ENCODE measurements at regions not wholly inside any gene's neighbourhood (a gene's known extent, or its start where the extent isn't known, plus 50 kb on each side); places are given as distances from the start of the nearest gene placed in this dataset.

DNA sequence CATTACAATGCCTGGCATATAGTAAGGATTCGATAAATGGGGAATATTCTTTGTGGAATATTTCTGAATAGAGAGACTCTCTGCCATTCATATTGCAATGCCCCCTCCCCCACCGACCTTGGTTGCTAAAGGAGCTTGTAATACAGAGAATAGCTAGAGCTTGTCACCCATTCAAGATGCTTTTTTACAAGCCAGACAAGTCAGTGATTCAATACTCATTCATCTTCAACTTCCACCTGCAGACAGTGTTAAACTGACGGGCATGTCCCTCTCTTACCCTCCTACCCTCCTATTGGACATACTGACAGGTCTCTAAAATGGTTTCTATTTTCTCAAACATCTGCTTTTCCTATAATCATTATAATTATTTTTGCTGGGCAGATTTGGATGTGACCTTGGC lies 257.4 kb downstream of the KCNJ2 start:
- CTCF ChIA-PET, result no interaction called here
- Histone ChIP-seq H3K9me1 (replicated peaks; ENCODE audit: control insufficient read depth, extremely low read depth, insufficient read depth, low read length) (no peaks in the 10 kb centered on the region), H3K27ac (ENCODE audit: insufficient read depth, low read depth, low read length) (no peak overlapping the region), H3K36me3 (ENCODE audit: control insufficient read depth in 2 of 2, extremely low read depth in 1 of 2, insufficient read depth in 2 of 2, low read length in 2 of 2) (no peaks in the 10 kb centered on the region), H3K4me3 (replicated peaks in 1 of 3; ENCODE audit: insufficient read depth in 1 of 3, low read depth in 1 of 3, low read length in 3 of 3) (no peak overlapping the region), H3K4me2 (ENCODE audit: insufficient read depth, low read length) (no peak overlapping the region), H2AFZ (ENCODE audit: low read depth, low read length) (no peak overlapping the region), H3K9ac (replicated peaks; ENCODE audit: extremely low read depth, insufficient read depth, low read length) (no peak overlapping the region), H3K9me3 (replicated peaks; ENCODE audit: control insufficient read depth, insufficient read depth, low read length) (no peaks in the 10 kb centered on the region), H3K4me1 (ENCODE audit: control insufficient read depth, extremely low read depth, insufficient read depth, low read length) (no peaks in the 10 kb centered on the region), H3K27me3 (ENCODE audit: control insufficient read depth in 2 of 2, insufficient read depth in 2 of 2, low read length in 2 of 2) (no peaks in the 10 kb centered on the region), H4K20me1 (replicated peaks; ENCODE audit: control insufficient read depth, extremely low read depth, insufficient read depth, low read length) (no peaks in the 10 kb centered on the region), H3K79me2 (ENCODE audit: control insufficient read depth, insufficient read depth, low read length) (no peaks in the 10 kb centered on the region)
- POLR2A ChIA-PET, result no interaction called here
- intact Hi-C loops (cut with micrococcal nuclease), result no loop called here
- FAIRE-seq (no peak), DNase-seq (ENCODE audit: low read depth, low spot score) (no peak)
- TF ChIP-seq MYC (IDR thresholded peaks at IDR 0.05; ENCODE audit: low read depth, low read length), result no peak
- TF ChIP-seq, protein P1, sequence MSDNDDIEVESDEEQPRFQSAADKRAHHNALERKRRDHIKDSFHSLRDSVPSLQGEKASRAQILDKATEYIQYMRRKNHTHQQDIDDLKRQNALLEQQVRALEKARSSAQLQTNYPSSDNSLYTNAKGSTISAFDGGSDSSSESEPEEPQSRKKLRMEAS (IDR thresholded peaks at IDR 0.05; ENCODE audit: insufficient read depth, insufficient read length), result no peak
- TF ChIP-seq FOS (IDR thresholded peaks at IDR 0.05; ENCODE audit: borderline replicate concordance, insufficient read depth, low read length), result no peak
- TF ChIP-seq POLR2AphosphoS5 (IDR thresholded peaks at IDR 0.05; ENCODE audit: insufficient read depth, low read depth, low read length), result no peak
- TF ChIP-seq EZH2 (IDR thresholded peaks at IDR 0.05; ENCODE audit: borderline replicate concordance, low read depth, low read length, severe bottlenecking), result no peak
- TF ChIP-seq, protein P2, sequence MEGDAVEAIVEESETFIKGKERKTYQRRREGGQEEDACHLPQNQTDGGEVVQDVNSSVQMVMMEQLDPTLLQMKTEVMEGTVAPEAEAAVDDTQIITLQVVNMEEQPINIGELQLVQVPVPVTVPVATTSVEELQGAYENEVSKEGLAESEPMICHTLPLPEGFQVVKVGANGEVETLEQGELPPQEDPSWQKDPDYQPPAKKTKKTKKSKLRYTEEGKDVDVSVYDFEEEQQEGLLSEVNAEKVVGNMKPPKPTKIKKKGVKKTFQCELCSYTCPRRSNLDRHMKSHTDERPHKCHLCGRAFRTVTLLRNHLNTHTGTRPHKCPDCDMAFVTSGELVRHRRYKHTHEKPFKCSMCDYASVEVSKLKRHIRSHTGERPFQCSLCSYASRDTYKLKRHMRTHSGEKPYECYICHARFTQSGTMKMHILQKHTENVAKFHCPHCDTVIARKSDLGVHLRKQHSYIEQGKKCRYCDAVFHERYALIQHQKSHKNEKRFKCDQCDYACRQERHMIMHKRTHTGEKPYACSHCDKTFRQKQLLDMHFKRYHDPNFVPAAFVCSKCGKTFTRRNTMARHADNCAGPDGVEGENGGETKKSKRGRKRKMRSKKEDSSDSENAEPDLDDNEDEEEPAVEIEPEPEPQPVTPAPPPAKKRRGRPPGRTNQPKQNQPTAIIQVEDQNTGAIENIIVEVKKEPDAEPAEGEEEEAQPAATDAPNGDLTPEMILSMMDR (IDR thresholded peaks at IDR 0.05; ENCODE audit: extremely low read depth in 1 of 2, insufficient read depth in 1 of 2, low read depth in 1 of 2, low read length in 2 of 2), result no peak
- no peak for TF ChIP-seq POLR2A (IDR thresholded peaks at IDR 0.05; ENCODE audit: low read depth, low read length)
- dilution Hi-C loops (cut with MboI; ENCODE audit: extremely low pct_ligation_motif_present, low sequenced_read_pairs), result no loop called here
- no TSS peak for BruUV-seq (replicated peaks)

Measured in endothelial cell of umbilical vein (primary cell).